ENCODE measurements at regions not wholly inside any gene's neighbourhood (a gene's known extent, or its start where the extent isn't known, plus 50 kb on each side); places are given as distances from the start of the nearest gene placed in this dataset.

DNA sequence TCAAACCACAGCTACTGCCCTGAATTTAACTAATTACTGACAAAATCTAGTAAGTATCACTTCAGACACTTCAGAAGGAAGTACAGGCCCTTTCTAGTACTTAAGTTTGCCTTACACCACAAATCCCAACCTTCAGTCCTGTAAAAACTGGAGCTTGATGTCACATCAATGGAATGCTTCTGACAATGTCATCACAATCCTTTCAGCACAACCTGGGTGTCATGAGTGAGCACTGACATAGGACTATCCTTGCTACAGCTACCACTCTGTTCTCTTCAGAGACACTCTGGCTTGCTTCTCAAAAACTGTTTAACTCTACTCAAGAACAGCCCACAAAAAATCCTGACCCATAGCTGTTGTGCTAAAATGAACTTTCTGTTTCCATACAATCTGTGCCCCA, 108.2 kb downstream of the RRM1 start:
- DNase-seq, result no peak
- Histone ChIP-seq H2BK20ac (ENCODE audit: low read depth, low read length, poor library complexity, severe bottlenecking) (no peak overlapping the region), H3K14ac (ENCODE audit: insufficient read depth, low read length) (no peak overlapping the region), H2BK5ac (ENCODE audit: insufficient read length, low read length) (no peak overlapping the region), H3K23ac (ENCODE audit: insufficient read length, low read depth, low read length) (no peak overlapping the region), H3K4ac (ENCODE audit: low read depth, low read length) (no peak overlapping the region), H4K5ac (ENCODE audit: insufficient read length, low read depth, low read length) (no peak overlapping the region), H2AK5ac (ENCODE audit: insufficient read length, low read length) (no peak overlapping the region), H3K4me2 (ENCODE audit: insufficient read depth, insufficient read length, low read length) (no peak overlapping the region), H3K56ac (ENCODE audit: insufficient read length, low read depth, low read length) (no peak overlapping the region), H3K79me1 (ENCODE audit: insufficient read depth, low read depth, low read length, poor library complexity, severe bottlenecking) (no peaks in the 10 kb centered on the region), H2BK120ac (ENCODE audit: low read depth, low read length, poor library complexity, severe bottlenecking) (no peak overlapping the region), H2BK15ac (ENCODE audit: low read depth, low read length) (no peak overlapping the region), H3K27ac (ENCODE audit: insufficient read length, low read depth, low read length) (no peak overlapping the region), H2AFZ (ENCODE audit: low read length) (no peak overlapping the region), H2BK12ac (ENCODE audit: insufficient read length, low read depth, low read length) (no peak overlapping the region), H3K23me2 (ENCODE audit: insufficient read length, low read depth, low read length, poor library complexity, severe bottlenecking) (no peaks in the 10 kb centered on the region), H3K9ac (ENCODE audit: extremely low read depth, insufficient read length, low read length) (no peak overlapping the region), H3K79me2 (ENCODE audit: insufficient read depth, low read length) (no peaks in the 10 kb centered on the region), H3T11ph (ENCODE audit: low read length) (no peak overlapping the region), H4K91ac (ENCODE audit: insufficient read length, low read depth, low read length) (no peak overlapping the region), H3K18ac (ENCODE audit: insufficient read length, low read depth, low read length) (no peak overlapping the region), H4K20me1 (ENCODE audit: control insufficient read depth, insufficient read depth, insufficient read length) (no peaks in the 10 kb centered on the region), H3K4me1 (ENCODE audit: insufficient read depth, low read length) (no peaks in the 10 kb centered on the region), H3K9me3 (ENCODE audit: control insufficient read depth, low read depth, low read length) (no peaks in the 10 kb centered on the region), H4K8ac (replicated peaks; ENCODE audit: insufficient read length, low read depth, low read length) (no peak overlapping the region), H3K27me3 (ENCODE audit: insufficient read depth, low read length) (no peaks in the 10 kb centered on the region)
- Mint-ChIP-seq H3K4me1 (peaks cover 4 to 5% of the 10 kb centered on the region in 2 experiments; a peak in 3 of 4 replicates), H3K36me3 (ENCODE audit: insufficient read depth in 1 of 3, low read depth in 3 of 3) (no peaks in the 10 kb centered on the region), H3K9me3 (peaks cover 0 to 2% of the 10 kb centered on the region in 2 experiments; a peak in 1 of 5 replicates), H3K27me3 (ENCODE audit: low read depth) (peaks cover 2% of the 10 kb centered on the region), H3K27ac (no peak overlapping the region; a peak in 1 of 7 replicates), H3K4me3 (no peak overlapping the region)
- TF ChIP-seq, protein P1, sequence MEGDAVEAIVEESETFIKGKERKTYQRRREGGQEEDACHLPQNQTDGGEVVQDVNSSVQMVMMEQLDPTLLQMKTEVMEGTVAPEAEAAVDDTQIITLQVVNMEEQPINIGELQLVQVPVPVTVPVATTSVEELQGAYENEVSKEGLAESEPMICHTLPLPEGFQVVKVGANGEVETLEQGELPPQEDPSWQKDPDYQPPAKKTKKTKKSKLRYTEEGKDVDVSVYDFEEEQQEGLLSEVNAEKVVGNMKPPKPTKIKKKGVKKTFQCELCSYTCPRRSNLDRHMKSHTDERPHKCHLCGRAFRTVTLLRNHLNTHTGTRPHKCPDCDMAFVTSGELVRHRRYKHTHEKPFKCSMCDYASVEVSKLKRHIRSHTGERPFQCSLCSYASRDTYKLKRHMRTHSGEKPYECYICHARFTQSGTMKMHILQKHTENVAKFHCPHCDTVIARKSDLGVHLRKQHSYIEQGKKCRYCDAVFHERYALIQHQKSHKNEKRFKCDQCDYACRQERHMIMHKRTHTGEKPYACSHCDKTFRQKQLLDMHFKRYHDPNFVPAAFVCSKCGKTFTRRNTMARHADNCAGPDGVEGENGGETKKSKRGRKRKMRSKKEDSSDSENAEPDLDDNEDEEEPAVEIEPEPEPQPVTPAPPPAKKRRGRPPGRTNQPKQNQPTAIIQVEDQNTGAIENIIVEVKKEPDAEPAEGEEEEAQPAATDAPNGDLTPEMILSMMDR (conservative IDR thresholded peaks at IDR 0.05), result no peak
